GM13977 (cell line): ENCODE measurements at regions not wholly inside any gene's neighbourhood (a gene's known extent, or its start where the extent isn't known, plus 50 kb on each side); places are given as distances from the start of the nearest gene placed in this dataset.

Source experiments
- DNase-seq: peaks from one replicate; pipeline ENCODE4 v3.0.0; 2012; ENCODE audit warnings: low spot score
- in situ Hi-C: fragments of 300-500 bp; cut with MboI; formaldehyde crosslinking; loops from one replicate; pipeline ENCODE4 v1.12.0; 2022; ENCODE audit warnings: low sequenced_read_pairs, low pct_unique_long_range_greater_than_20kb, mixed read lengths, inconsistent platforms; ENCODE audit not compliant: unreplicated experiment
- TF ChIP-seq, protein P1 (sequence below): IDR thresholded peaks from 2 replicates; pipeline ENCODE4 v1.5.1; 2012; ENCODE audit warnings: mild to moderate bottlenecking, control low read depth; ENCODE audit not compliant: insufficient read depth; ENCODE audit errors: extremely low read depth, missing control alignments

DNA sequence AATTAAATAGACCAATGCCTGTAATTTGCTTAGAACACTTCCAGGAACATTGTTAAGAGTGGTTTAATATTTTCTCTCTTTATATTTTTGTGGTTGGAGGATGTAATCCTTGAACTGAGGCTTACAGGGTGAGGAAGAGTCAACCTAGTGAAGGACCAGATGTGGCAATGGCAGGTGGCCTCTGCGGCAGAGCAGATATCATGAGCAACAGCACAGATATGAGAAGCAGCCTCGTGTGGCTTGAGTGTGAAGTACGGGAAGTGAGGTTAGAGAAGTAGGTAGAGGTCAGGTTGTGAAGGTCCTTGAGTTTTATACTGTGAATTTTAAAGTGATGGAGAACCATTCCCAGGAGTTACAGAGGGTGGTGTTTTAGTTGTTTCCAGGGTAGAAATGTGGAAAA is 417.6 kb upstream of the SUCLG2 start:
- no peak for DNase-seq
- in situ Hi-C loops = no loop called here
- TF ChIP-seq, protein P1, sequence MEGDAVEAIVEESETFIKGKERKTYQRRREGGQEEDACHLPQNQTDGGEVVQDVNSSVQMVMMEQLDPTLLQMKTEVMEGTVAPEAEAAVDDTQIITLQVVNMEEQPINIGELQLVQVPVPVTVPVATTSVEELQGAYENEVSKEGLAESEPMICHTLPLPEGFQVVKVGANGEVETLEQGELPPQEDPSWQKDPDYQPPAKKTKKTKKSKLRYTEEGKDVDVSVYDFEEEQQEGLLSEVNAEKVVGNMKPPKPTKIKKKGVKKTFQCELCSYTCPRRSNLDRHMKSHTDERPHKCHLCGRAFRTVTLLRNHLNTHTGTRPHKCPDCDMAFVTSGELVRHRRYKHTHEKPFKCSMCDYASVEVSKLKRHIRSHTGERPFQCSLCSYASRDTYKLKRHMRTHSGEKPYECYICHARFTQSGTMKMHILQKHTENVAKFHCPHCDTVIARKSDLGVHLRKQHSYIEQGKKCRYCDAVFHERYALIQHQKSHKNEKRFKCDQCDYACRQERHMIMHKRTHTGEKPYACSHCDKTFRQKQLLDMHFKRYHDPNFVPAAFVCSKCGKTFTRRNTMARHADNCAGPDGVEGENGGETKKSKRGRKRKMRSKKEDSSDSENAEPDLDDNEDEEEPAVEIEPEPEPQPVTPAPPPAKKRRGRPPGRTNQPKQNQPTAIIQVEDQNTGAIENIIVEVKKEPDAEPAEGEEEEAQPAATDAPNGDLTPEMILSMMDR = no peak

DNA sequence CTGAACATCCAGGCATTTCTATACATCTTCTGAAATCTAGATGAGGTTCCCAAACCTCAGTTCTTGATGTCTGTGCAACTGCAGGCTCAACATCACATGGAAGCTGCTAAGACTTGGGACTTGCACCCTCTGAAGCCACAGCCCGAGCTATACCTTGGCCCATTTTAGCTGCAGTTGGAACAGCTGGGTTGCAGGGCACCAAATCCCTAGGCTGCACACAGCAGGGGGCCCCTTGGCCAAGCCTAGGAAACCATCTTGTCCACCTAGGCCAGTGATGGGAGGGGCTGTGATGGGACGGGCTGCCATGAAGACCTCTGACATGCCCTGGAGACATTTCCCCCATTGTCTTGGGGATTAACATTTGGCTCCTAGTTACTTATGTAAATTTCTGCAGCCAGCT is 415.8 kb upstream of the SUCLG2 start:
- TF ChIP-seq, protein P1 = no peak
- in situ Hi-C loops = no loop called here
- no peak for DNase-seq

DNA sequence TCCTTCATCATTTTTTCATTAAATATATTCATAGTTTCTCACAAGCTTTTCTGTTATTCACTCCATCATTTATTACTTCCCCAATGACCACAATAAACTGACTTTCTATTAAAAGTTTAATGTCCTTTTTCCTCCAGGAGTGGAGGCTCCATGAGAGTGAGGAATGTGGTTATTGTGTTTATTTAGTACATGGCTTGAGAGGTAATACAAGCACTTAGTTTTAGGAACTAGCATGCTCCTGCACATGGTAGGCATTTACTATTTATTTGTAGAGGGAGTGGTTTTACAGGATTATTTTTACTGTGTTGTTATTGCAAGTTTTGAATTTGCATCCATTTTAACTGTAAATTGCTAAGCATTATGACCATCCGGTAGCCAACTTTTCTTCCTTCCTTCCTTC is 412.9 kb upstream of the SUCLG2 start:
- in situ Hi-C loops = no loop called here
- DNase-seq = no peak
- TF ChIP-seq, protein P1 = no peak

DNA sequence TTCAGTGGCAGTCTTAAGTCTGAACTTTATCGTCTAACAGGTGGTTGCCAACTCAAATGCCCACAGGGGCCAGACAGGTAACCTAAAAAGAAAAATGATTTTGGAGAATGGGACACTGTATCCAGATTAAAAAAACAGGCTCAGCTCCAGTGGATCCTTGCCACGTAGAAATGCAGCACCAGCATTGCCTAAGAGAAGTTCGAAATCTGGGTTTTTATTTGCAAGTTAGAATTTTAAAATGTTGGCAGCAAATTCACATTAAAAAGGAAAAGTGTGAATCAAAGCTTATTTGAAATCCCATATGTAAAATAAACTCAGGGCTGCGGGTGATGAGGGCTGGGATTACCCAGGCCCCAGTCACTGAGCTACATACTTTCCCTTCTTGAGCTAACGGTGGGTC is 408.5 kb upstream of the SUCLG2 start:
- in situ Hi-C loops = no loop called here
- TF ChIP-seq, protein P1 = no peak
- no peak for DNase-seq

DNA sequence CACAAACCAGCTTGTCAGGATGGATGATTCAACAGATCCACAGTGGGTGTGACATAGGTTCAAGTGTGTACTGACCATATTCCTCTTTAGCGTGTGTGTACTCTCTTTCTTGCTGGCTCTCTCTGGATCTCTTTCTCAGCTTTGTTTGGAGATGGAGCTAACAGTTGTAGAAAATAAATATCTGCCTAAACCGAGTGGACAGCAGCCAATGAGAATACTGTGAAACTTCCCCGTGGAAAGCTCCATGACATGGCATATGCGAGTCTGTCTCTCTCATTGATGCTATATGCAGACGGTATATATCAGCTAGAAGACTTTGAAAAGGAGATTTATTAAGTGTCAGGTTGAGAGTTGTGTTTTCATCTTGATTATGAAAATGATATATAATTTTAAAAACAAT is 406.5 kb upstream of the SUCLG2 start:
- no peak for DNase-seq
- in situ Hi-C loops = no loop called here
- TF ChIP-seq, protein P1 = no peak

DNA sequence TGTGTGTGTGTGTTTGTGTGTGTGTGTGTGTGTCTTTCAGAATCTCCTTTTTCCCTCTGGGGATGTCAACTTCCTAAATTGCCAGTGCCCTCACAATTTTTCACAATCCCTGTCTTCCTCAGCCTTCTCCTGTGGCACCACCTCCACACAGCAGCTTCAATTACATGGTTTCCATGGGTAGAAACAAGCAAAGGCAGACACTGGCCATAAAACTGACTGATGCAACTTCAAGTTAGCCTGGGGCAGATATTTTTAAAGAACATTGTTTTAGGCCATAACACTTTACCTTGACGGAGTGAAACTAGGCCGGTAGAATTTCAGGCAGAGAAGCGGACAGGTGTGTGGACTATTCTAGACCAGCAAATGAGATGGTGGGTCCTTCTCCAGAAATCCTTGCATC is 405.8 kb upstream of the SUCLG2 start:
- in situ Hi-C loops = no loop called here
- DNase-seq = no peak
- TF ChIP-seq, protein P1 = no peak

DNA sequence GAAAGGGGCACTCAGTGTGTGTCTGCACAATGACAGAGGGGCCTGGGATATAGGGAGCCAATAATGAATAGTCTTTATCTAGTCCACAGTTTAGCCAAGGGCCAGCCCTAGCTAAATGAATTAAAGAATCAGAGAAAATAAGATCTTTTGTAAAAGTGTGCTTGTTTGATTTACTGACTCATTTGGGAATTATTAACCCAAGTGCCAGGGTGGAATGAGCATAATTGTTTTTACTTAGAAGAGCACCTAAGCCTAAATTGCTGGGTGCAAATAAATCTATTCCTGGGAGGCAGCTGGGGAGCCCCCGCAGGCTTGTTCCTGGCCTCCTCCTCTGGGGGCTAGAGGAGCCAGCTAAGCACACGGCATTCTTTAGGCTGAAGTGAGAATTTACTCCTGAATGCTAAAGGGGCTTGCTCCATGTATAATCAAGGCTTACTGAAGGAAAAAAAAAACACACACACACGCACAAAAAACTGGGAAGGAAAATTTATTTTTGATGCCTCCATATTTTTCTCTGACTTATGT is 405.3 kb upstream of the SUCLG2 start:
- TF ChIP-seq, protein P1 = no peak
- no peak for DNase-seq
- in situ Hi-C loops = no loop called here
